GM23248 (cell line): ENCODE measurements at regions not wholly inside any gene's neighbourhood (a gene's known extent, or its start where the extent isn't known, plus 50 kb on each side); places are given as distances from the start of the nearest gene placed in this dataset.

Experiments
- EZH2 ChIP-seq: fragments of 200-600 bp; sonication (generic); IDR thresholded peaks from 2 replicates; pipeline ENCODE4 v1.6.1; 2018; ENCODE audit warnings: antibody characterized with exemption, mild to moderate bottlenecking; ENCODE audit not compliant: insufficient read depth, poor library complexity, severe bottlenecking
- EZH2phosphoT487 ChIP-seq: fragments of 200-600 bp; sonication (generic); IDR thresholded peaks from 2 replicates; pipeline ENCODE4 v1.6.1; 2018; ENCODE audit warnings: antibody characterized with exemption, moderate library complexity, mild to moderate bottlenecking, low read depth; ENCODE audit not compliant: insufficient read depth

DNA sequence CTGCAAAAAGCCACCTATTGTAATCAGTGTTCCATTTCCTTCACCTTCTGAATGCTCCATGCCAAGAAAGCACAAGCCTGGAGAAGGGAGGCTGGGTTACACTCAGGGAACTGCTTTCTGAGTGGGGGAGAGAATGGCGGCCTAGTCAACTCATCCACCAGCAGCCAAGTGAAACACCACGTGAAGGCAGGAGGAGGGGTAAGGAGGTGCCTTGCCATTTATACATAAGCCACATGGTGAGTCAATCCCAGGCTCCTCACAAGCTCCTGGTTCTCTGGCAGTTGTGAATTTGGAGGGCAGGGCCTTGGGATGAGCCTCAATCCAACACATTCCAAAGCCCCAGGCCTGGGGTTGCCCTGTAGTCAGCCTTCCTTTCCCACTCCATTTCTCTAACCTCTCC lies 149.4 kb downstream of the CD24 start:
- TF ChIP-seq EZH2phosphoT487 (no peak), EZH2 (no peak)
